Stimulated activated CD8-positive, alpha-beta memory T cell treated with anti-CD3 and anti-CD28 coated beads, Interleukin-15, amount 100 ng/mL, for 48 hours (primary cell): ENCODE measurements at regions not wholly inside any gene's neighbourhood (a gene's known extent, or its start where the extent isn't known, plus 50 kb on each side); places are given as distances from the start of the nearest gene placed in this dataset.

Experiments used
- DNase-seq, 2 donors: peaks; one replicate each; pipeline ENCODE4 v3.0.0-alpha.2; 2020; ENCODE audit warnings: low read depth in 2 of 2

- DNase-seq = no peak
Observed at GRCh38 chr14:42420071-42420470, 813.4 kb downstream of the LRFN5 start.

DNA sequence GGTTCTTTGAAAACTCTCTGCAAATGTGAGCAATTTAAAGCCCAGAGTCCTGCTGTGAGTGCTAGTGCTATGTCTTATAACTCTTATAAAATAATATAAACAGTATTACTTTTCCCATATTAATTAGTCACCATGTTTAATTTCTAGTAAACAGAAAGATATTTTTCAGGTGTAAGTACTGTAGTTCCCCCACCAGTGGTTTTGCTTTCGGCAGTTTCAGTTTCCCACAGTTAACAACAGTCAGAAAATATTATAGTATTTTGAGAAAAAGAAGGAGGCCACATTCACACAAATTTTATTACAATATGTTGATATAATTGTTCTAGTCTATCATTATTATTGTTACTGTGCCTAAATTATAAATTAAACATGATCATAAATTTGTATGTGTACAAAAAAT lies 800.5 kb downstream of the LRFN5 start:
- no peak for DNase-seq

GRCh38 chr14:42391146-42391834 lies 784.6 kb downstream of the LRFN5 start:
- no peak for DNase-seq

DNA sequence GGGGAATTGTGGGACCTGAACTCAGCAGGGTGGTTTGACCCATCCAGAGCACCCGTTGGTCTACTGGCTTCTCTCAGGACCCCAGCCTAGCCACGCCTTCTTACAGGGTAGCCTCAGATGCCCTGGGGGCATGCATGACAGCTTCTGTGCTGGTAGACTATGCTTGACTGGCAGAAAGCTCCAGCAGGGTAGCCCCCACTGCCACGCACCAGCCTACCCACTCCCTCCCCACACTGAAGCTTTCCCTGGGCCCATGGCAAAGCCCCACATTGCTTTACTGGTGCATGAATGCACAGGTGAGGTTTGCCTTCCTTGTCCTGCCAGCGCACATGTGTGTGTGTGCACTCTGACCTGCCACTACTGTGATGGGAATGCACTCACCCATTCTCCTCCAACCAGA lies 772.2 kb downstream of the LRFN5 start:
- DNase-seq = no peak

DNA sequence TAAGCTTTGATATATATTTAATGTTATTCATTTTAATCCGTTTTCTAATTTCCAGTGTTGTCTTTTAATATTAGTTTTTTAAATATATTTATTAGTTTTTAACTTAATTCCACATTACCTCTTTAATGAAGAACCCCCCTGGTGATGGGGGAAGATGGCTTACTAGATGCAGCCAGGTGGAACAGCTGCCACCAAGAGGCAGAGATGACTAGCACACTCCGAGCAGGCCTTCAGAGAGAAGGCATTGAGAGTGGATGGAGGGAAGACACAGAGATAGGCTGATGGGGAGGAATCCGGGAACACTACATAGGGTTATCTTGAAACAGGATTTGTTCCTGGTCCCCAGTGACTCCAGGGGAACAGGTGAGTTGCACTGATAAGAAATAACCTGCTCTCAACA lies 771.6 kb downstream of the LRFN5 start:
- DNase-seq = no peak

- DNase-seq = no peak
Observed at GRCh38 chr14:42374332-42374731, 767.7 kb downstream of the LRFN5 start.

DNA sequence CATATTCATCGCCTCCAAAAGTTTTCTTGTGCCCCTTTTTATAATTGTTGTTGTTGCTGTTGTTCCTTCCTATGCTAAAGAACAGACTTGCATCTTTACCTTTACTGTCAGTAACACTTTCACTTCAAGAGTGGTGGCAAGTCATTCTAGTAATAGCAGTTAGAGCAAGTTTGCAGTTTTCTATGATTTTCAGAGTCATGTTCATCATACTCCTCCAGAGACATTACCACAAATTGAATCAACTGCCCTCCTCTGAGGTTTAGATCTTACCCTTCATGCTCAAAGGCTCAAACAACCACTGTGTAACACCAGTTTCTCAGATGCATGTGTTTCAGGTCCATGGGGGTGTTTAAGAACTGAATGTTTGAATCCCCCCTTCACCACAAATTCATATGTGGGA lies 763.4 kb downstream of the LRFN5 start:
- DNase-seq = no peak

DNA sequence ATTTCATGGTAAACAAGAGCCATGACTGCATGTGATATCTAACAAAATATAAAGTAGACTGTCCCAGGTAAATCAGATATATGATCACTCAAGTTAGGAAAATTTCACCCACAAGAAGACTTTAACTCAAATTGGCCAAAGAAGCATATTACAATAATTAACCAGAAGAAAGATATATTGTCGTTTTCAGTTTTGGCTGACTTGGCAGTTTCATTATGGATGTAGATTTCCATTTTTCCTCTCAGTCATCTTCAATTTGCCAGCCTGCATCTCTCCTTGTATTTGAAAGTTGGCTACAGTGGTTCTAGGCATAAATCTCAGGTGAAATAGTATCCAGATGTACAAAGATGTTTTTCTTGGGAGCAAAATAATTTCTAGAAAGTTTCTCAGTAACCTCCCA lies 761.6 kb downstream of the LRFN5 start:
- DNase-seq = no peak

GRCh38 chr14:42353315-42353714 lies 746.6 kb downstream of the LRFN5 start:
- no peak for DNase-seq

- no peak for DNase-seq
Observed at GRCh38 chr14:42335918-42336317, 729.2 kb downstream of the LRFN5 start.

DNA sequence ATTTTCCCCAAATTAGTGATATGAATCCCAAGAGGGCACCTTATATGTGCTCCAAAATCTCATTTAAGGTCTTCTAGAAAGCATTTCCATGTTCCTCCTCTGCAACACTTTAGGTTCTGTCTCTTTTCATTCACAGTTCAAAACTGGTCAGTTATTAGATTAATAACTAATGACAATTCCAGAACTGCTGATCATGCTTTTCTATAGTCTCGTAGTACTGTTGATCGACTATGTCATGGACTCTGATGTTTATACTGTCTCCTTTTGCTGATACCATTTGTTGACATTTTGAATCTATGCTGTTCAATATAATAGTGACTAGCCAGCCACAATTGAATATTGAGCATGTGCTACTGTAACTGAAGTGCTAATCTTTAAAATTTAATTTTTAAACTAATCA lies 728.3 kb downstream of the LRFN5 start:
- DNase-seq = no peak

- DNase-seq = no peak
Observed at GRCh38 chr14:42323426-42323825, 716.8 kb downstream of the LRFN5 start.

GRCh38 chr14:42322531-42323284 lies 716.0 kb downstream of the LRFN5 start:
- DNase-seq = no peak

GRCh38 chr14:42319996-42320395 lies 713.3 kb downstream of the LRFN5 start:
- no peak for DNase-seq

DNA sequence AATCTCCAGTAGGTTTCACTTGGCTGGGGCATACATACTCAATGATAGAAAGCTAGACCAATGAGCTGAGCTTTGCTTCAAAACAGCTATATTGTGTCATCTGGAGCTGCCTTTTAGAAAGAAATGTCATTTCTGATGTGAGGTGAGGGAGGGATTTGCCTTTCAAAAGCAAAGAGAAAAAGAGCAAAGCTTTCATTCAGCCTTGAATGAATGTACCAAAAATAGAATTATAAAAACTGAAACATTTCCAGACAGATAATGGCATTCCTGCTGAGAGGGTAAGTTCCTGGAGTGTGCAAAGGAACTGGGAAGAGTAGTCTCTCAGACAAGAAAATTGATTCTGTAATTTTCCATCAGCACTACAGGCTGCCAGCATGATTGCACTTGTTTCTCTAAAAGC lies 710.0 kb downstream of the LRFN5 start:
- no peak for DNase-seq

DNA sequence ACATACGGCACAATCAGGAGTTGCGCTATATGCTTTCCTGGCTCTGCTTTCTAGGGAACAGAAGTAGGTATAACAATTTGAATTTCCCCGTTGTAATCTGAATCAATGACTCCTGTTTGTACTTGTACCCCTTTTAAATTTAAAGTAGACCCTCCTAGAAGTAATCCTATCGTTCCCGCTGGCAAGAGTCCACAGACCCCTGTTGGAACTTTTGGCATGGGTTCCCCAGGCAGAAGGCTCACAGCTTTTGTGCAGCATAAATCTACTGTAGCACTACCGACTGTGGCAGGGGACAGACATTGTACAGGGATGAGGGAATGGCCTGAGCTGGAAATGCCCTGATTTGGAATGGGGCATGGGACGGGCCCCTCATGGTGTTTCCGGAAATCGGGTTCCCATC lies 705.2 kb downstream of the LRFN5 start:
- DNase-seq = no peak

GRCh38 chr14:42307239-42307825 lies 700.7 kb downstream of the LRFN5 start:
- no peak for DNase-seq

DNA sequence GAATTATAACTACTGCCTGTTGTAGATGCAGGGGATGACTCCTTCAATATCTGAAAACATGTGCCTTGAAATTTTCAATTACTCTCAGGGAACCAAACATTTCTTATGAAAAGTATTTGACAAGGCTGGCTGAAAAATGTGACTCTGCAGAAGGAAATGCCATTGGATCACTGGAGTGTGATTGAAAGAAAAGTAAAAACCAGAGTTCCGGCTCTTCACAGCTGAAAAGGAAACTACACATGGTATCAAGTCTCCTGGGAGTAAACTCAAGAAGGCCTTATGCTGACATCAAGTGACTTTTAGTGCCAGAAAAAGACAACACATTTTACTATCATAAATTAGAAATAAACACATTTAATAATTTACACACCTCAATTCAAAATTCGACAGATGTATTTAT lies 693.0 kb downstream of the LRFN5 start:
- DNase-seq = no peak

GRCh38 chr14:42293180-42293579 lies 686.5 kb downstream of the LRFN5 start:
- DNase-seq = no peak

DNA sequence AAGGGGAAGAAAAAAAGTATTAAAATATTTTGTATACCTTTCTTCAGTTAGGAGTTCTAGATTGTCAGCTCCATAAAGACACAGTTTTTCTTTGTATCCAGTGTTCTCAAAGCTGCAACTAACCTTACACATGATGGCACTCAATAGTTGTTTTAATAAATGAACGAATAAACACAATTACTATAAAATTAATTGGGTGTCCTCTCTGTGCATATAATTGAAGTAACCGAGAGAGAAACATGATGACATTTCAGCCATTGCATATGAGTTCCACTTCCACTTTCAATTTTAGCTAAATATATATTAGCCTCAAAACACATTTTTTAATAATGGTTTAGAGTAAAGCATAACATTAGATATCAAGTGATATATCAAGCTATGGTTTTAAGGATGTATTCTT lies 671.2 kb downstream of the LRFN5 start:
- no peak for DNase-seq

- DNase-seq = no peak
Observed at GRCh38 chr14:42269234-42269633, 662.6 kb downstream of the LRFN5 start.

DNA sequence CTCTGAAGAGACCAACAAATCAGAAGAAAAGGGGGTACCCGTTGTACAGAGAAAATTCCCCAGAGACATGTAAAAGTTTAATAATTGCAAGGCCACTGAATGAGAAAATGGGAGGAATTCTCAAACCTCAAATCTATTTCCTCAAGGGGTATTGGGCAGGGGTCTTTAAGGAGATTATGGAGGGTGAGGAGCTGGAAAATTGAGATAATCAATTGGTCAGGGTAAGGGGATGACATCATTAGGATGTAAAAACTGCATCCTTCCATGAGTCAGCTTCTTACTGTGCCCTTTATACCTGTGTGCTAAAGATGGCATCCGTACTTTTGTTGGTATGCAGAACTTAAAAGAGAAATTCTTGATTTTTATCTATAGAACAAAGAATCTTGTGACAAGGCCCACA lies 641.5 kb downstream of the LRFN5 start:
- DNase-seq = no peak

GRCh38 chr14:42241101-42241500 lies 634.4 kb downstream of the LRFN5 start:
- no peak for DNase-seq
